ENCODE measurements at regions not wholly inside any gene's neighbourhood (a gene's known extent, or its start where the extent isn't known, plus 50 kb on each side); places are given as distances from the start of the nearest gene placed in this dataset.

DNA sequence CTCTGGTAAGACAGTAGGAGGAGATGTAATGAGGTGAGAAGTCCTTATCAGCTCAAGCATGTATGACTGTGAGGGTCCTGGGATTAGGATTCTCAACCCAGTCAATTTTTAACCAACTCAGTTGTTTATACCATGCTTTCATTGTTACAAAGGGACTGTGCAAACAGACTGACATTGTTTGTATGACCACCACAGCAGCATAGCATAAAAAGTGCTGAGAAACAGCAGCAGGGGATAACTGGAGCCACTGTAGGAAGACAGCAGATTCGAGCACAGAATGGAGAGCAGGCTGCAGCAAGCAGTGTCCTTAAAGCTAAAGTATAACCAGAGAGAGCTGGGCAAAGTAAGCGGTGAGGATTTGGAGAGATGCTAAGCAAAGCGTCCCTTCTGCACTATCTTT is 829.5 kb downstream of the REEP3 start:
- TF ChIP-seq, protein P1, sequence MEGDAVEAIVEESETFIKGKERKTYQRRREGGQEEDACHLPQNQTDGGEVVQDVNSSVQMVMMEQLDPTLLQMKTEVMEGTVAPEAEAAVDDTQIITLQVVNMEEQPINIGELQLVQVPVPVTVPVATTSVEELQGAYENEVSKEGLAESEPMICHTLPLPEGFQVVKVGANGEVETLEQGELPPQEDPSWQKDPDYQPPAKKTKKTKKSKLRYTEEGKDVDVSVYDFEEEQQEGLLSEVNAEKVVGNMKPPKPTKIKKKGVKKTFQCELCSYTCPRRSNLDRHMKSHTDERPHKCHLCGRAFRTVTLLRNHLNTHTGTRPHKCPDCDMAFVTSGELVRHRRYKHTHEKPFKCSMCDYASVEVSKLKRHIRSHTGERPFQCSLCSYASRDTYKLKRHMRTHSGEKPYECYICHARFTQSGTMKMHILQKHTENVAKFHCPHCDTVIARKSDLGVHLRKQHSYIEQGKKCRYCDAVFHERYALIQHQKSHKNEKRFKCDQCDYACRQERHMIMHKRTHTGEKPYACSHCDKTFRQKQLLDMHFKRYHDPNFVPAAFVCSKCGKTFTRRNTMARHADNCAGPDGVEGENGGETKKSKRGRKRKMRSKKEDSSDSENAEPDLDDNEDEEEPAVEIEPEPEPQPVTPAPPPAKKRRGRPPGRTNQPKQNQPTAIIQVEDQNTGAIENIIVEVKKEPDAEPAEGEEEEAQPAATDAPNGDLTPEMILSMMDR (IDR thresholded peaks at IDR 0.05): no peak
- no peak for TF ChIP-seq POLR2A (IDR thresholded peaks at IDR 0.05)

Data from body of pancreas (tissue), 4 donors.